ENCODE measurements at regions not wholly inside any gene's neighbourhood (a gene's known extent, or its start where the extent isn't known, plus 50 kb on each side); places are given as distances from the start of the nearest gene placed in this dataset.

- no peak for DNase-seq
Observed at GRCh38 chr1:218953386-218953785, 220.3 kb upstream of the LYPLAL1 start.

GRCh38 chr1:218957971-218958370, 215.7 kb upstream of the LYPLAL1 start:
- DNase-seq: no peak

DNA sequence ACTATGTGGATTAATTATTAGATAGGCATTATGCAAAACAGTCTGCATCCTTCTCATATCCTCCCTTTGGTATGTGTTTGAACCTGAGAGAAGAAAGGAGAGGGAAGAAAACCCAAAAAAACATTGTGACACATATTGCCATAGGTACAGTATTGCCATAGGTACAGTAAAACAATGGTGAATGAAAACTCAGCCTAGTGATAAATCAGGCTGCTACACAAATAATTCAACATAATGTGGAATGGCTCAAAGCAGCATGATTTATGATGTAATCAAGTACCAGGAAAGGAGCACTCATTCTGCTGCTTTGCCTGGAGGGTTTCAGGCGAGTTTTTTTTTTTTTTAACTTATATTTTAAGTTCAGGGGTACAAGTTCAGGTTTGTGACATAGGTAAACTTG, 213.9 kb upstream of the LYPLAL1 start:
- DNase-seq: no peak

- DNase-seq: no peak
Observed at GRCh38 chr1:218964471-218965185, 209.1 kb upstream of the LYPLAL1 start.

DNA sequence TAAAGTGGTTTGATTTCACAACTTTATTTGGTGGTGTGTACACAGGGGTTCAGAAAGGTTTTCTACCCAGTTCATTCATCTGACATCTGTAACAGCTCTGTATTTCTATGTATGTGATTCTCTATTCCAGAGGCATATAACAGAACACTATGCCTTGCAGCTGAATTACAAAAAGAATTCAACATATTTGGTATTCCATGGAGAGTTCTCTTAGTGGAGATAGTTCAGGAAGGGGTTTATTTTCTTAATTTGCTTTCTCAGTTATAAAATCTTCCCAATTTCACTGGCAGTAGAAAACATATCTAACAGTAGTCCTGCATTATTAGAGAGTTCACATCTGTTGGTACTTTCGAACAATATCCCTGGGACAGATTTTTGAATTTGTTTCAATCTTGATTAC, 207.9 kb upstream of the LYPLAL1 start:
- DNase-seq: no peak

DNA sequence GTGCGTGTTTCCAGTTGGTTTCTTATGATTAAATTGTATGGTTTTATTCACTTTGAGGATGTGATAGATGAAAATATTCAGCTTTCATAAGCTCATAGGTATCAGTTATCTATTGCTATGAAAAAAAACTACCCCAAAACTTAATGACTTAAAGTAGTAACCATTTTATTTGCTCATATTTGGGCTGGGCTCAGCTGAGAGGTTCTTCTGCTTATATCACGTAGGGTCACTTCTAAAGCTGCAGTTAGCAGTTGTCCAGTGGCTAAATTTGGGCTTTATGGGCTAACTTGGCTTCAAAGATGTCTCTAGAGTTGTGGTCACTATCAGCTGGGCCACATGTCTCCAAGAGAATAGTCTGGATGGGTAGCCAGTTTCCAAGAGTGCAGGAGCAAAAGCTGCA, 206.4 kb upstream of the LYPLAL1 start:
- no peak for DNase-seq

DNA sequence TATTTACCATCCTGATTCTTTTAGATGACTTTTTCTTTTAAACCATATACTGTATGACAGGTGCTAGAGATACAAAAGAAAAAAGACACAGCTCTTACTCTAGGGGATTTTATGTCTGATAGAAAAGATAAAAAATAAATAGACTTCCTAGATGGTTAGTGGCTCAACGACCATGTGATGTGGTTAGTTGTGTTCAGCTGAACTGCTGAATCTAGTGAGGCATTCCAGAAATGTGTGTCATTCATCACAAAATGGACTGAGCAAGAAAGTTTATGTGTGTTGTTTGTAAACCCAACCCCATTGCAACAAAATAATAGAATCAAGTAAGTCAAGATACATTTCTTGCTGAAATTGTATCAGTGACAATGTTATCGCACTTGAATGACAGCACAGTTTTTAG, 205.8 kb upstream of the LYPLAL1 start:
- DNase-seq: no peak

- DNase-seq: no peak
Observed at GRCh38 chr1:218969006-218969405, 204.7 kb upstream of the LYPLAL1 start.

DNA sequence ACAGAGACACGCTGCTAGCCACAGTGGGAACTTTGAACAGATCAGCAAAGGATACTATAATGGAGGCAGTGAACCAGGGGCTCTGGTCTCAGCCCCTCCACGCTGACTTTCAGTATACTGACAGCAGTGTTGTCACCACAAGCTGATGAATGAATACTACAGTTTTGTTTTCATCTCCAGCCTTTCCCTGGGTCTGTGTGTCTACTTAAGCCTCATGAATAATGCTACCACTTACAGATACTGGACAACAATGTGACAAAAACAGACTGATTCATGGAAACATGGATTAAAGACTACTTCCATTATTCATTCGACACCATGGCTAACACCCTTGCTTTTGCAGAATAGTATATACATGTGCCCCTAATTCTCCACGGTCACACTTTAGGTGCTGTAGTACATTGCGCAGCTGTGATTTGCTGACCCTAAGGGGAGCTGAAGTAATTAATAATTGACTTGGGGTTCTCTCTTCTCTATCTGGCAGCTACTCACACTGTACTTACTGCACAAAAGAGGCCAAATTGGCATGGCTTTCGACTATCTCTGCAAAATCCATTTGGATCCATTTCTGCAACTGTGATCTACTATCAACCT, 203.2 kb upstream of the LYPLAL1 start:
- no peak for DNase-seq

DNA sequence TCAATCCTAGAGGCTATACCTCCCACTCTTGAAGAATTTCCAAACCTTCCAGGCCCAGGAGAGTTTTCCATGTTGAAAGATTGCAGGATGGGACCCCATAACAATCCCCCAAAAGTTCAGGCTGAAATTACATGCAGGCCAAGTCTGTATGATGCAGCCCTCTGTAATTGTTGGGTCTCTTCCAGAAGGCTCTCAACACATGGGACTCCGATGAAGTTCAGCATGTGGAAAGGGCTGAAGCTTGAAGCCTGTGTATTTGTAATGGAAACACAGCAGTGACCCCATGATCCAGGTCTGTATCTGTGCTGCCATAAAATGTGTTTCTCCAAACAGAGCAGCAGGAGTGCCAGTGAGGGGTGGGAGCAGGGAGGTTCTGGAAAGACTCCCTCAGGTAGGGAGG, 202.5 kb upstream of the LYPLAL1 start:
- DNase-seq: no peak

DNA sequence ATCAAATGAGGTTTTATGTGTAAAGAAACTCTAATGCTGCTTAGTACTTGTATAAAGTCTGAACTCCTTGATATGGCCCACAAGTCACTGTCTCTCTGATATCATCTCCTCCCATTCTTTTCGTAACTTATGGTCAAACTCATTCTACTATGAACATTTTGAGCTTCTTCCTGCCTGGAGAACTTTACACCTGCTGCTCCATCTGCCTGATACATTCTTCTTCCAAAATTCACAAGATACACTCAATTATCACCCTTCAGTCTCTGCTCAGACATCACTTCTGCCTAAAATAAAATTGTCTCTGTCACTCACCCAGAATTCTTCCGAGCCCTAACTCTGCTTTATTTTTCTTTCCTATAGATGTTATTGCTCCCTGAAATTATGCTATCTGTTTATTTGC, 192.8 kb upstream of the LYPLAL1 start:
- DNase-seq: no peak

- no peak for DNase-seq
Observed at GRCh38 chr1:218982482-218982881, 191.2 kb upstream of the LYPLAL1 start.

DNA sequence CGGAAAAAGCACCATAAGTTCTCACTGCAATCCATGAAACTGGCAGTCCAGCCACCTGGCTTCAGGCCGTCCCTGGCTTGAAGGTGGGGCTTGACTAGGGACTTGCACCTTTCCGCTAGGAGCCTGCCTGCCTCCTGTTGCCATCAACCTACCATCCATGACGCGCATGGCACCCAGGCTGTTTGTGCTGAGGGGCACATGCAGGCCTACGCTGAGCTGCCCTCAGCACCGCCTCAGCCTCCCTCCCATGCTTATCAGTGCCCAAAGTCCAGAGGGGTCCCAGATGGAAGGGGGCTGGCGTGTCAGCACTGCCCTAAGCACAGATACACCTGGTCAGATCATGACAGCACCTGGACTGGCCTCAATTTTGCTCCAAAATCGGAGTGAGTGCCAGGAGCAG, 190.2 kb upstream of the LYPLAL1 start:
- no peak for DNase-seq

- DNase-seq: no peak
Observed at GRCh38 chr1:218983848-218984247, 189.8 kb upstream of the LYPLAL1 start.

DNA sequence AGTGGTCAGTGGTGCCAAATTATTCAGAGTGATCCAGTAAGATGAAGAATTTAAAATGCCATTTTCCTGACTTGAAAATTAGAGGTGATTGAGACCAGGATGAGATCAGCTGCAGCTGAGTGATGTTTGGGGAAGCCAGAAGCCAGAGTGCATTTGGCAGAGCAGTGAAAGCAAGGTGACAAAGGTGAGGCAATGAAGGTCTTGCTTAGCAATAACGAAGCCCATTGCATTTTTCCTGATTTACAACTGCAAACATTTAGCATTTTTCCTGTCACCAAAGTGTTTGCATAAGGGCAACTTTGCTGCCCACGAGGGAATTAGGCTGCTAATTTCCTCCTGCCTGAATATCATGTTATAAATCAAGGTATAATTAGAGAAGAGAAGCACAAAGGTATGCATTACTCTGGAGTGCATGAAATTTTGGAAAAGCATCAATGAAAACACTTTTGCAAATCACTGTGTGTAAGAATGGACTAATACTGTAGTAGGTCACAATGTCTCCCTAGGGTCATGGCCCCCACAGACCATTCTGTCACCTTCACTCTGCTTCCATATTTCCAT, 188.2 kb upstream of the LYPLAL1 start:
- peak; percentile 74 for DNase-seq

DNA sequence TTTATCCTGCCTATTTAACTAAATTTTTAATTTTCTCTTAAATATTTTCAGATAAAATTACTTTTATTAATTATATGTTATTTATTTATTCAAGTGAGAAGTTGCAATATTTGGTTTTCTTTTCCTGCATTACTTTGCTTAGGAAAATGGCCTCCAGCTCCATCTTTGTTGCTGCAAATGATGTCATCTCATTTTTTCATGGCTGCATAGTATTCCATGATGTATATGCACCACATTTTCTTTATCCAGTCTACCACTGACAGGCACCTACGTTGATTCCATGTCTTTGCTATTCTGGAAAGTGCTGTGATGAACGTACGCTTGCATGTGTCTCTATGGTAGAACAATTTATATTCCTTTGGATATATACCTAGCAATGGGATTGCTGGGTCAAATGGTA, 186.9 kb upstream of the LYPLAL1 start:
- DNase-seq: no peak

DNA sequence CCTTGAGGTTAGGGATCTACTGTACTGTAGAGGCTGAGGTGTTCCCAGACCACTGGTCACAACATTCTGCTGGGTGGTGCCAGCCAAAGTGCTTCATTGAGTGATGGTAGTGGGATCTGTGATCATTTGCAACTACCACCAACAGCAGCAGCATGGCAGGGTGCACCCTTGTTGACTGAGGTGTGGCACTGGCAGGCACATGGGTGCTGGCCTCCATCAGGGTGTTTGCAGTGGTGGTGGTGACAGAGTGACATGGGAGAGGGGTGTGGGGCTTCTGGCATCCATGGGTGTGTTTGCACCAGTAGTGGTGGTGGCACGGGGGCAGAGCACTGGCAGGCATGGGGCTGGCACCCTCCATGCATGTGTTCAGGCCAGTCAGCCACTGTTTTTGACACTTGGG, 183.7 kb upstream of the LYPLAL1 start:
- DNase-seq: no peak

DNA sequence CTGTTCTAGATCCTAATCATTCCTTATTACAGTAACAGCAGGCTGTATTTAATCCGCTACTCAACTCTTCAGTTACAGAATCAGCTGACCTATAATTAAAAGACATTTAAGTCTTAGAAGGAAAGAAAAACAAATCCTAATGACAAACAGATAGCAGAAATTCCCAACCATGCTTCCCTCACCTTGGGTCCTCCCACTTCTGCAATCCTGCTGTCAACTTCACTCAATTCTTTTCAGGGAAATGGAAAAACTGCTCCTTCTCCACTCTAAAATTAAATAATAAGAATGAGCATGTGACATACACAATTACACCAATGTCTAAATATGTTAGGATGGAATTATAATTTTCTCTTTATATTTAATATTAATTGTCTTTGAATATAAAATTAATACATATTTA, 182.6 kb upstream of the LYPLAL1 start:
- DNase-seq: no peak

DNA sequence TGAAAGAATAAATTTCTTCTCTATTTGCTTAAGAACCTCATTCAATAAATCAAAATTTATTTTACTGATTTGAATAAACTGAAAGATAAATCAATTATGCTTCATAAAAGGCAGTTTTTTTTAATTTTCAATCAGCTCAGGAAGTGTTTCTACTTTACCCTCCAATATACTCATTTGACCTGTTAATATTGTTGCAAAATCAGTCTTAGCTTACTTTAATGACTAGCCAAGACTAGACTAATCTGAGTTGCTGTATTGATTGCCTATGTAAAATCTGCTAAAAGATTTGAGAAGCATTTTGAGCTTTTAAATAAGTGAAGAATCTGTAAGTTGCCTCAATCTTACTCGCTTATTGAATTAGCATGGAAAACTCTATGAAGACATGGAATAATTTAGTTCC, 179.1 kb upstream of the LYPLAL1 start:
- no peak for DNase-seq

DNA sequence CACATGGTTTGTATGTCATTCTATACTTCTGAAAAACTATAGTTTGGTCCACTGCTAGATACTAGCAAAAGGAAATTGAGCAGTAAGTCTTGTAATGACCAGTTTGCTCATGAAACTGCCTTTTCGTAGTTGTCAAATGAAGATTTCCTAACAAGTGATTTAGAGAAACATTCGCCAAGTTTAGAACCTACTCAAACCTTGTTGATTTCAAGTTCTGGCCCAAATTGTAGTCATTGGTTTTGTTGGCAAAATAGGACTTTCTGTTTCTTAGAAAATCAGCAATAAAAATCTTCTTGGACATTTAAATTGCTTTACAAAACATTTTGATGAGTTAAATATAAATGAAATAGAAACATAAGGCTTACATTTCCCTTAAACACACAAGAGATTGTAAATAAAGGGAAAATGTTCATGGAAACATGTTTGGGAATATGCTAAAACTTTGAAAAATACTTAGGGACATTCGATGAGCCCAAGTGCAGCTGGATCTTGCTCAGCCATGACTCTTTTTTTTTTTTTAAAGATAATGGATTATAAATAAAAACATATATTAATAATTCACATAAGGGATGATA, 178.5 kb upstream of the LYPLAL1 start:
- DNase-seq: no peak

GRCh38 chr1:218996362-218996761, 177.3 kb upstream of the LYPLAL1 start:
- DNase-seq: no peak

DNA sequence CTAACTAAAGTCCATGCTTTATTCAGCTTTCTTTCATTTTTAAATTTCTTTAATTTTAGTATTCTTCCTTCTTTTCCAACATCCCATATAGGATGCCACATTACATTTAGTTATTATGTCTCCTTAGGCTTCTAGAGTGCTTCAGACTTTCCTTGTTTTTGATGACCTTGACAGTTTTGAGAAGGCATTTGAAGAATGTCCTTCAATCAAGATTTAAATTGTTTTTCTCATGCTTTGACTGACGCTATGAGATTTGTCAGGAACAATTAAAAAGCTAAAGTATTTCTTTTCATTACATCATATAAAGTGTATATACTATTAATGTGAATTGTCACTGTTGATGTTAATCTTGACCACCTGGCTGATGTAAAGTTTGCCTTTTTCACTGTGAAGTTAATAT, 173.7 kb upstream of the LYPLAL1 start:
- no peak for DNase-seq

- no peak for DNase-seq
Observed at GRCh38 chr1:219000631-219001030, 173.0 kb upstream of the LYPLAL1 start.

- DNase-seq: no peak
Observed at GRCh38 chr1:219010720-219011119, 163.0 kb upstream of the LYPLAL1 start.
